ENCODE measurements at regions not wholly inside any gene's neighbourhood (a gene's known extent, or its start where the extent isn't known, plus 50 kb on each side); places are given as distances from the start of the nearest gene placed in this dataset.
A peak's percentile ranks its signal among the peaks of the same experiment; 100 is the strongest.
"Not testable (repeated sequence)": the region's sequence is repeated elsewhere in the genome, so short reads cannot be mapped to it uniquely, and the experiment has no call there.

GRCh38 chr9:81031422-81032029 lies 657.8 kb downstream of the TLE1 start:
- no peak for ATAC-seq
- Histone ChIP-seq H3K9me3 (no peaks in the 10 kb centered on the region), H3K36me3 (no peaks in the 10 kb centered on the region), H3K27ac (no peak overlapping the region), H3K27me3 (no peaks in the 10 kb centered on the region), H3K4me1 (peaks cover 0 to 13% (median 0%) of the 10 kb centered on the region in 3 donors), H3K4me3 (no peak overlapping the region)
- 70 to 80% methylated on average over 1 to 7 of the region's 7 CpGs for WGBS, 2 donors (ENCODE audit: low coverage in 1 of 2)
- TF ChIP-seq CTCF (IDR thresholded peaks at IDR 0.05) (no peak), POLR2A (IDR thresholded peaks at IDR 0.05) (no peak), EP300 (IDR thresholded peaks at IDR 0.05) (no peak), POLR2AphosphoS5 (IDR thresholded peaks at IDR 0.05) (no peak)

DNA sequence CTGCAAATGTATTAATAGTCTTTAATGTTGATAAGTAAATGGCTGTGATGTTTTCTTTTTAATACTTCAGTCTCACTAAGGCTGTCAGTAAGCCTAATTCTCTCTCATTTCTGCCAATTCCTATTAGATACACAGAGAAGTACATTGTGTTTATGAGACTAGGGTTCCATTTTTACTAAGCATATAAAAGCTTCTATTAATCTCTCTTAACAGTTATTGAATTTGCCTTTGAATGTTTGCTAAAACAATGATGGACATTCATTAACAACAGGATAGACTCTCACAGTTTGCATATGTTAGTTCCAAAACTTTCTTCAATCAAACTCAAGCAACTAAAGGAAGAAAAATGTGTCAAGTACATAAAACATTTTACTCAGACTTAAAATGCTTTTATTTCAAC lies 659.3 kb downstream of the TLE1 start:
- peaks cover 0 to 13% (median 0%) of the 10 kb centered on the region in 3 donors for H3K4me1 ChIP-seq
- no peak overlapping the region for H3K4me3 ChIP-seq
- H3K9me3 ChIP-seq = no peaks in the 10 kb centered on the region
- no peaks in the 10 kb centered on the region for H3K36me3 ChIP-seq
- no peak overlapping the region for H3K27ac ChIP-seq
- H3K27me3 ChIP-seq = no peaks in the 10 kb centered on the region
- TF ChIP-seq POLR2AphosphoS5 (IDR thresholded peaks at IDR 0.05) = no peak
- TF ChIP-seq CTCF (IDR thresholded peaks at IDR 0.05) = no peak
- TF ChIP-seq POLR2A (IDR thresholded peaks at IDR 0.05) = no peak
- TF ChIP-seq EP300 (IDR thresholded peaks at IDR 0.05) = no peak
- ATAC-seq = no peak

DNA sequence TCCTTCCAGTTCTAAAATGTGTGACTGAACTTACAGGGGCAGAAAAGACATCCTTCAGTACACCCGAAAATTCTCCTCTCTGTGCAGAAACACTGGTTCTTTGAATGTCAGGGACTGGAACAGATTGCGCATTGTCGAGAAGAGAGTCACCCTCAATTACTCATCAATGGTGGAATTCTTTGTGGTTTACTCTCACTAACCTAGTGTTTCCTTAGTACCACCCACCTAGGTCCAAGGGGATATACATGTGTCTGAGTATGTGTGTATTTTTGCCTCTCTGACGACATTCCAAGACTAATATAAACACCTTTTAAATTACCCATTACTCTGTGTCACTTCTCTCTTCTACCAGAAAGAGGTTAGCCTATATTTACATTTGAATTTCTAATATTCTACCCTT lies 660.8 kb downstream of the TLE1 start:
- ATAC-seq = no peak
- H3K9me3 ChIP-seq = no peaks in the 10 kb centered on the region
- no peaks in the 10 kb centered on the region for H3K27me3 ChIP-seq
- peaks cover 0 to 13% (median 0%) of the 10 kb centered on the region in 3 donors for H3K4me1 ChIP-seq
- no peaks in the 10 kb centered on the region for H3K36me3 ChIP-seq
- TF ChIP-seq POLR2A (IDR thresholded peaks at IDR 0.05) (no peak), EP300 (IDR thresholded peaks at IDR 0.05) (no peak), POLR2AphosphoS5 (IDR thresholded peaks at IDR 0.05) (peak; percentile 14), CTCF (IDR thresholded peaks at IDR 0.05) (no peak)
- WGBS, 2 donors (ENCODE audit: low coverage in 1 of 2) = 58 to 67% methylated on average over 4 of the region's 4 CpGs
- H3K4me3 ChIP-seq = no peak overlapping the region
- H3K27ac ChIP-seq = no peak overlapping the region

DNA sequence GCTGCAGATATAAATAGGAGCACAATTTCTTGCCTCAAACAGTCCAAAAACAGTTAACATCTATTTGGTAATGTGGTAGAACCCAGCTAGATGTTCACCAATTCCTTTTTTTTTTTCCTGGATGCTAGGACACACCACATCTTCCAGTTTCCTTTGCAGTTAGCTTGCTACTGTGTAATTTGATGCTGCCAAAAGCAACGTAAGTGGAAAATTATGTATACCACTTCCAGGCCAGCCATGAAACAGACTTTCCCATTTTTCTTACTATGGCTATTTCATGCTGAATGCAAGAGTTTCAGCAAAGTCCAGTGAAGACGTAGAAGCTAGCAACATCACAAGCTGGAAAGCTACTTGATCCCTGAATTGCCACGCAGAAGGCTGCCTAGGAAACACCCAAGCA lies 667.2 kb downstream of the TLE1 start:
- WGBS, 2 donors (ENCODE audit: low coverage in 1 of 2) = 90 to 100% methylated on average over 1 to 2 of the region's 3 CpGs
- Histone ChIP-seq H3K9me3 (no peaks in the 10 kb centered on the region), H3K4me1 (no peaks in the 10 kb centered on the region), H3K27me3 (no peaks in the 10 kb centered on the region), H3K27ac (no peak overlapping the region), H3K4me3 (no peak overlapping the region), H3K36me3 (no peaks in the 10 kb centered on the region)
- TF ChIP-seq POLR2AphosphoS5 (IDR thresholded peaks at IDR 0.05) (no peak), CTCF (IDR thresholded peaks at IDR 0.05) (no peak), EP300 (IDR thresholded peaks at IDR 0.05) (no peak), POLR2A (IDR thresholded peaks at IDR 0.05) (no peak)
- no peak for ATAC-seq

DNA sequence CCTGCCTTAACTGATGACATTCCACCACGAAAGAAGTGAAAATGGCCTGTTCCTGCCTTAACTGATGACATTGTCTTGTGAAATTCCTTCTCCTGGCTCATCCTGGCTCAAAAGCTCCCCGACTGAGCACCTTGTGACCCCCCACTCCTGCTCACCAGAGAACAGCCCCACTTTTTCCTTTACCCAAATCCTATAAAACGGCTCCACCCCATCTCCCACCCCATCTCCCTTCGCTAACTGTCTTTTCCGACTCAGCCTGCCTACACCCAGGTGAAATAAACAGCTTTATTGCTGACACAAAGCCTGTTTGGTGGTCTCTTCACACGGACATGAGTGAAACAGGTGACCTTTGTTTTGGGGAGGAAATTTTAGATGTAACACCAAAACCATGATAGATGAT lies 674.4 kb downstream of the TLE1 start:
- 88 to 94% methylated on average over 3 to 5 of the region's 6 CpGs for WGBS, 2 donors (ENCODE audit: low coverage in 1 of 2)
- H3K9me3 ChIP-seq, H3K4me1 ChIP-seq, H3K27ac ChIP-seq, H3K36me3 ChIP-seq, H3K4me3 ChIP-seq, ATAC-seq, H3K27me3 ChIP-seq: not testable (repeated sequence)

DNA sequence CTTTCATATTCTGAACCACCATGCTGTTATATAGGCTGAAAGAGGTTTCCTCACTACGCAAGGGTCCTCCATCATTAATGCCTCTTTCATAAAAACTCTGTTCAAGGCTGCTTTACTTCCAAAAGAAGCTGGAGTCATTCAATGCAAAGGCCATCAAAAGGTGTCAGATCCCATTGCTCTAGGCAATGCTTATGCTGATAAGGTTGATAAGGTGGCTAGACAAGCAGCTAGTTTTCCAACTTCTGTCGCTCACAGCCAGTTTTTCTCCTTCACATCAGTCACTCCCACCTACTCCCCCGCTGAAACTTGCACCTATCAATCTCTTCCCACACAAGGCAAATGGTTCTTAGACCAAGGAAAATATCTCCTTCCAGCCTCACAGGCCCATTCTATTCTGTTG lies 676.2 kb downstream of the TLE1 start:
- ATAC-seq, H3K27me3 ChIP-seq, H3K9me3 ChIP-seq, H3K36me3 ChIP-seq, H3K4me3 ChIP-seq, H3K4me1 ChIP-seq, H3K27ac ChIP-seq: not testable (repeated sequence)
- 74 to 84% methylated on average over 3 of the region's 3 CpGs for WGBS, 2 donors (ENCODE audit: low coverage in 1 of 2)
